CD4-positive, CD25-positive, alpha-beta regulatory T cell (primary cell): ENCODE measurements at regions not wholly inside any gene's neighbourhood (a gene's known extent, or its start where the extent isn't known, plus 50 kb on each side); places are given as distances from the start of the nearest gene placed in this dataset.

Experiments used
- ATAC-seq, 2 donors: fragments of 150-1000 bp; cut with Tn5 transposase; one replicate each; pipeline ENCODE4 v1.10.0; 2021; ENCODE audit warnings: low read depth in 2 of 2, moderate number of reproducible peaks in 2 of 2, moderate library complexity in 1 of 2
- DNase-seq, 3 donors: peaks; one replicate each; pipeline versions ENCODE4 v3.0.0 to v3.0.0-alpha.2; 2012 to 2022; ENCODE audit warnings: mixed read lengths in 1 of 3
- H3K27ac ChIP-seq: one replicate; pipeline ENCODE4 v1.7.0; 2013; ENCODE audit warnings: mild to moderate bottlenecking, low read length; ENCODE audit not compliant: insufficient read depth, poor library complexity, severe bottlenecking
- H3K27me3 ChIP-seq: one replicate; pipeline ENCODE4 v1.7.0; 2013; ENCODE audit warnings: low read length; ENCODE audit not compliant: control insufficient read depth, insufficient read depth
- H3K36me3 ChIP-seq: one replicate; pipeline ENCODE4 v1.7.0; 2013; ENCODE audit warnings: mild to moderate bottlenecking, low read length, moderate library complexity; ENCODE audit not compliant: control insufficient read depth, insufficient read depth
- H3K4me1 ChIP-seq: 2 replicates; pipeline ENCODE4 v1.7.0; 2013; ENCODE audit warnings: mild to moderate bottlenecking, low read length; ENCODE audit not compliant: insufficient read depth, control insufficient read depth, poor library complexity, severe bottlenecking
- H3K4me3 ChIP-seq: one replicate; pipeline ENCODE4 v1.7.0; 2013; ENCODE audit warnings: low read depth, mild to moderate bottlenecking, low read length, moderate library complexity
- H3K9me3 ChIP-seq, 2 experiments: 1 replicate in 1 of 2; 2 replicates in 1 of 2; pipeline ENCODE4 v1.7.0; 2013; ENCODE audit warnings: low read length in 2 of 2, mild to moderate bottlenecking in 1 of 2, moderate library complexity in 1 of 2; ENCODE audit not compliant: control insufficient read depth in 2 of 2
- H3K27ac Mint-ChIP-seq, 3 donors: one replicate each; pipeline ENCODE4 v1.8.0; 2020 to 2022; ENCODE audit warnings: mild to moderate bottlenecking in 3 of 3, mixed read lengths in 3 of 3, moderate library complexity in 2 of 3
- H3K27me3 Mint-ChIP-seq: one replicate; pipeline ENCODE4 v1.8.0; 2022; ENCODE audit warnings: mild to moderate bottlenecking, mixed read lengths
- H3K36me3 Mint-ChIP-seq: one replicate; pipeline ENCODE4 v1.8.0; 2020; ENCODE audit warnings: mixed read lengths
- H3K4me1 Mint-ChIP-seq, 4 donors: one replicate each; pipeline ENCODE4 v1.8.0; 2020 to 2022; ENCODE audit warnings: mixed read lengths in 4 of 4, mild to moderate bottlenecking in 1 of 4
- H3K4me3 Mint-ChIP-seq, 4 donors: one replicate each; pipeline ENCODE4 v1.8.0; 2020 to 2022; ENCODE audit warnings: mild to moderate bottlenecking in 4 of 4, mixed read lengths in 4 of 4, moderate library complexity in 3 of 4
- H3K9me3 Mint-ChIP-seq, 7 donors: one replicate each; pipeline ENCODE4 v1.8.0; 2020 to 2022; ENCODE audit warnings: mixed read lengths in 7 of 7, mild to moderate bottlenecking in 3 of 7, moderate library complexity in 2 of 7

DNA sequence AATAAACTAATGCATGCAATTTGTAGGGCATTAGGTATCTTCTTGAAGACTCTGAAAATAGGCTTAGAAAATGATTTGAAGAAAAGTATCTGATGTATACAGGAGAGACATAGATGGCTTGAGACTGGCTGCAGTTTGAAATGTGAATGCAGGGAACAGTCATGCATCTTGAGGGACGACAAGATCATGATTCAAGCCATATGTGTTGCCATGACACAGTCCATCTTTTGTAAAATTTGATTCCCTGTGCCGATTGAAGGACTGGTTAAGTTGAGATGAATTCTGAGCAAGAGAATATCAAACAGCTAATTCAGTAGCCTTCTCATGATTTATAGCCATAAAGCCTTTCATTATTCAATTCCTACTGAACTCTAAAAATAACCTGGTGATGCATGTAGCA lies 231.6 kb downstream of the CASP12 start:
- Histone ChIP-seq H3K9me3 (no peaks in the 10 kb centered on the region), H3K4me3 (no peak overlapping the region), H3K27me3 (no peaks in the 10 kb centered on the region), H3K4me1 (peaks cover 6% of the 10 kb centered on the region), H3K27ac (no peak overlapping the region), H3K36me3 (no peaks in the 10 kb centered on the region)
- Mint-ChIP-seq H3K36me3 (no peaks in the 10 kb centered on the region), H3K27ac (no peak overlapping the region), H3K9me3 (peaks cover 0 to 4% (median 0%) of the 10 kb centered on the region in 7 donors), H3K4me3 (no peak overlapping the region), H3K4me1 (peaks cover 10 to 21% (median 12%) of the 10 kb centered on the region in 4 donors), H3K27me3 (no peaks in the 10 kb centered on the region)
- ATAC-seq (no peak), DNase-seq (no peak)

DNA sequence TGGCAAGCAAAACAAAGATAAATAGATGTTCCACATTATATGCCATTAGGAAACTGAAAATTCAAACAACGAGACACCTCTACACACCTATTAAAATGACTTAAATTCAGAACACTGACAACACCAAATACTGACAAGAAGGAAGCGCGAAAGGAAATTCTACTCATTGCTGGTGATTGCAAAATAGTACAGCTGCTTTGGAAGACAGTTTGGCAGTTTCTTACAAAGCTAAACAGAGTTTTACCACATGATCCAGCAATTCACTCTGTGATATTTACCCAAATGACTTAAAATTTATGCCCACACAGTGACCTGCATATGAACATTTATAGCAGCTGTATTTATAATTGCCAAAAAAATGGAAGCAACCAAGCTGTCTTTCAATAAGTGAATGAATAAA lies 232.6 kb downstream of the CASP12 start:
- Histone ChIP-seq H3K4me1 (peaks cover 6% of the 10 kb centered on the region), H3K9me3 (no peaks in the 10 kb centered on the region), H3K27ac (no peak overlapping the region), H3K4me3 (no peak overlapping the region), H3K27me3 (no peaks in the 10 kb centered on the region), H3K36me3 (no peaks in the 10 kb centered on the region)
- H3K4me3 Mint-ChIP-seq = no peak overlapping the region
- H3K36me3 Mint-ChIP-seq = no peaks in the 10 kb centered on the region
- no peak overlapping the region for H3K27ac Mint-ChIP-seq
- H3K4me1 Mint-ChIP-seq = peaks cover 8 to 24% (median 10%) of the 10 kb centered on the region in 4 donors
- no peak for DNase-seq
- H3K27me3 Mint-ChIP-seq = no peaks in the 10 kb centered on the region
- ATAC-seq = no peak
- peaks cover 0 to 4% (median 0%) of the 10 kb centered on the region in 7 donors for H3K9me3 Mint-ChIP-seq

DNA sequence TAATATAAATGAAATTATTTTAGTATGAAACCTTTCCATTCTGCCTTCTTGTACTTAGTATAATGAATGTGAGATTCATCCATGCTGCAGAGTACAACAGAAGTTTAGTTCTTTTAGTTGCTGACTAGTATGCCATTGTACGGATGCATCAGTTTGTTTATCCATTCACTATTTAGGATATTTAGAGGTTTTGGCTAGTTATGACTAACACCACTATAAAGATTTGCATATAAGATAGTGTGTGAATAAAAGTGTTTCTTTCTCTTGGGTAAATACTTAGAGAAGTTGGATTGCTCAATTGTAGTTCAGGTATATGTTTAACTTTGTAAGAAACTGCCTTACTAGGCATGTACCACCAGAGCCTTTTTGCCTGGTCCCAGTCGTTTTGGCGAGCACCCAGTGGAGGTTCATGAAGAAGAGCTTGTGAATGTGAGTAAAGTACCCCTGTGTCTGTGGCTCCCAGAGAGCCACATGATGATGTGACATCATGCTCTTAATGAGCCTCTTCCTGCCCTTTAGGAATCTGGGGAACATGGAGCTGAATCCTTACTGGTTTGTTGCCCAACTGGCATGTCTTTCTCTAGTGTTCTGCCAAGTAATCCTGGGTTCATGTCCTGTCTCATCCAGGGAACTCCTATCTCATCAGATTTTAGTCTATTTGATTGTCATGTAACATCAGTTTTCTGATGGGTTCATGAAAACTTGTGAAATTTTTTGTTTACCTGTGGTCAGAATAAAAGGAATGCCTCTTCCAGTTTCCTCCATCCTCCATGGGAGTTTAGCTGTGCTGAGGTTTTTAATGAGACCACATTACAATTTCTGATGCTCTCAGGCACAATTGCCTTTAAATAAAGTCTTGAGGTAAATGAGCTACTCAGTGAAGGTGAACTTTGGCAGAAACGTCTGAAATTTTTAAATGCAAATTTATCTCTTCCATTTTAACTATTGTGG lies 234.8 kb downstream of the CASP12 start:
- Histone ChIP-seq H3K36me3 (no peaks in the 10 kb centered on the region), H3K4me3 (no peak overlapping the region), H3K27me3 (no peaks in the 10 kb centered on the region), H3K9me3 (no peaks in the 10 kb centered on the region), H3K27ac (no peak overlapping the region), H3K4me1 (peaks cover 6% of the 10 kb centered on the region)
- Mint-ChIP-seq H3K4me3 (no peak overlapping the region), H3K4me1 (peaks cover 4 to 18% (median 5%) of the 10 kb centered on the region in 4 donors), H3K36me3 (peaks cover 5% of the 10 kb centered on the region), H3K27ac (peak overlapping the region in 1 of 3 donors; percentile 83), H3K9me3 (peaks cover 0 to 4% (median 0%) of the 10 kb centered on the region in 7 donors), H3K27me3 (no peaks in the 10 kb centered on the region)
- DNase-seq = no peak
- no peak for ATAC-seq

DNA sequence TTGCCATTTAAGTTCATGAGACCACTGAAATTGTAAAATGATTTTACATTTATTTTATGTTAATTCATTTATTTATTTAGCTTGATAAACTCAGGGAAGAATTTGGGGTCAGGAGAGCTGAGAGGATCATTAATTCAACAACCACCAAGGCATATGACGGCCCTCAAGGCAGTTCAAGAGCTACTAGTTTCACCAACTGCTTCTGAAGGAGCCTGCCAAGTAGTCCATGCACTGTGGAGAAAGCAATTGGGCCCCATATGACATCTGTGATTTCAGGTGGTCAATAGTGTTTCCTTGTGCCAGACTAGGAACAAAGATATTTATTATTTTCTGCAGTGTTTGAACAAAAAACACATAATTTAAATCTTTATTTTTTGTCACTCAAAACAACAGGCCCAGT lies 236.4 kb downstream of the CASP12 start:
- Histone ChIP-seq H3K27me3 (no peaks in the 10 kb centered on the region), H3K4me1 (peaks cover 6% of the 10 kb centered on the region), H3K9me3 (no peaks in the 10 kb centered on the region), H3K36me3 (no peaks in the 10 kb centered on the region), H3K4me3 (no peak overlapping the region), H3K27ac (no peak overlapping the region)
- H3K4me1 Mint-ChIP-seq = peaks cover 8 to 22% (median 13%) of the 10 kb centered on the region in 4 donors
- peaks cover 0 to 4% (median 0%) of the 10 kb centered on the region in 7 donors for H3K9me3 Mint-ChIP-seq
- H3K36me3 Mint-ChIP-seq = peaks cover 5% of the 10 kb centered on the region
- H3K4me3 Mint-ChIP-seq = no peak overlapping the region
- H3K27me3 Mint-ChIP-seq = no peaks in the 10 kb centered on the region
- H3K27ac Mint-ChIP-seq = no peak overlapping the region
- ATAC-seq = no peak
- no peak for DNase-seq

DNA sequence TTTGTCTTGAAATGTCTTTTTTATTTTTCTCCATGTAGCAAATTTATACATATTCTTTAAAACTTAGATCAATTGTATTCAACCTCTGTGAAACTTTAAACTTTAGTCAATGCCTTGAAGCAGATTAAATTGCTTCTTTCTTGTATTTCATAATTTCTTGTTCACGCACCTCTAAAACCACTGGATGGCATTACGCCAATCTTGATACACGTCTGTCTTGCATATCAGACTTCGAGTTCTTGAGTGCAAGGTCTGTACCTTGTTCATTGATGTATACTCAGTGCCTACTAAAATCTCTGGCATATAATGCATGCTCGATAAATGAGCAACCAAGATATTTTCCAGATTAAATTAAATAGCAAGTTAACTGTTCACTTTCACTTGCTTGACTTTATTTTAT lies 236.8 kb downstream of the CASP12 start:
- no peak overlapping the region for H3K27ac ChIP-seq
- Mint-ChIP-seq H3K9me3 (peaks cover 0 to 4% (median 0%) of the 10 kb centered on the region in 7 donors), H3K4me1 (peaks cover 11 to 23% (median 18%) of the 10 kb centered on the region in 4 donors), H3K27me3 (no peaks in the 10 kb centered on the region), H3K4me3 (no peak overlapping the region), H3K27ac (peak overlapping the region in 2 of 3 donors; percentile 3 to 53), H3K36me3 (peaks cover 5% of the 10 kb centered on the region)
- H3K4me3 ChIP-seq = no peak overlapping the region
- H3K36me3 ChIP-seq = no peaks in the 10 kb centered on the region
- H3K27me3 ChIP-seq = no peaks in the 10 kb centered on the region
- H3K4me1 ChIP-seq = peaks cover 6% of the 10 kb centered on the region
- no peak for DNase-seq
- no peaks in the 10 kb centered on the region for H3K9me3 ChIP-seq
- ATAC-seq = no peak

DNA sequence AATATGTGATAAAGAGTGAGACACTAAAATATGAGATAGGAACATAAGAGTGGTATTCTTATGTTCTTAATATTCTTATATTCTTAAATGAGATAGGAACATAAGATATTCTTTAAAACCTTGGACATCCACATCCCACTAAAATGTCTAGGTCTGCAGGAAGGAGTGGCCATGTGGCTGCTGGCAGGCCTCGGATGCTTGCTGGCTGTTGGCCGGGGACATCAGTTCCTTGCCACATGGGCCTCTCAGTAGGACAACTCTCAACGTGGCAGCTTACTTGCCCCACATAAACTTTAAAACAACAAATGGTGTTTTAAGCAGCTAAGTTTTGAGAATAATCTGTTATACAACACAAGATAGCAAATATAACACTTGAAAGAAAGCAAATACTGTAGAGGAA lies 240.1 kb downstream of the CASP12 start:
- no peak overlapping the region for H3K4me3 ChIP-seq
- ATAC-seq = no peak
- Mint-ChIP-seq H3K27ac (no peak overlapping the region), H3K9me3 (peaks cover 0 to 4% (median 0%) of the 10 kb centered on the region in 7 donors), H3K27me3 (no peaks in the 10 kb centered on the region), H3K4me1 (peaks cover 14 to 29% (median 25%) of the 10 kb centered on the region in 4 donors), H3K4me3 (peak overlapping the region in 1 of 4 donors; percentile 9), H3K36me3 (peaks cover 5% of the 10 kb centered on the region)
- H3K27ac ChIP-seq = no peak overlapping the region
- peaks cover 6% of the 10 kb centered on the region for H3K4me1 ChIP-seq
- H3K9me3 ChIP-seq = no peaks in the 10 kb centered on the region
- no peak for DNase-seq
- H3K36me3 ChIP-seq = no peaks in the 10 kb centered on the region
- H3K27me3 ChIP-seq = no peaks in the 10 kb centered on the region

DNA sequence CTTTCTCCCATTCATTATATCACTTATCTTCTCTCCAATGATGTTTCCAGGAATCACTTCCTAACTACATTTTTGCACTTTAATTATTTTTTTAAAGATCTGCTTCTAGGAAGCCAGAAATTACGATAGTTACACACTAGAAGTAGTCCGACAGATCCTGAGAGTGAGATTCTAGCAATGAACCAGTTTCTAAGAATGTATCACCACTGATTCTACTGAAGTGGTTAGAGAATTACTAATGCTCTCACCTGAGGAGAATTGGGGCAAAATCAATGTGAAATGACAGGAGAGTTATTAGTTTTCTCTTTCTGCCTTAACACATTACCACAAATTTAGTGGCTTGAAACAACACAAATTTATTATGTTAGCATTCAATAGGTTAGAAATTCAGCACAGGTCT lies 241.2 kb downstream of the CASP12 start:
- peak overlapping the region; percentile 9 for H3K4me3 ChIP-seq
- no peak overlapping the region for H3K27ac ChIP-seq
- H3K4me1 Mint-ChIP-seq = peaks cover 14 to 30% (median 25%) of the 10 kb centered on the region in 4 donors
- H3K27me3 Mint-ChIP-seq = no peaks in the 10 kb centered on the region
- peak overlapping the region in 1 of 3 donors; percentile 5 for H3K27ac Mint-ChIP-seq
- peaks cover 5% of the 10 kb centered on the region for H3K36me3 Mint-ChIP-seq
- peaks cover 2% of the 10 kb centered on the region for H3K4me1 ChIP-seq
- no peak overlapping the region for H3K4me3 Mint-ChIP-seq
- peaks cover 0 to 4% (median 0%) of the 10 kb centered on the region in 7 donors for H3K9me3 Mint-ChIP-seq
- H3K9me3 ChIP-seq = no peaks in the 10 kb centered on the region
- H3K36me3 ChIP-seq = no peaks in the 10 kb centered on the region
- H3K27me3 ChIP-seq = no peaks in the 10 kb centered on the region
- ATAC-seq = peak; percentile 66 to 67
- peak in 1 of 3 donors; percentile 73 for DNase-seq
